OCI-LY1 (cell line): ENCODE measurements at regions not wholly inside any gene's neighbourhood (a gene's known extent, or its start where the extent isn't known, plus 50 kb on each side); places are given as distances from the start of the nearest gene placed in this dataset.

Source experiments
- H2AFZ ChIP-seq: fragments of 200-600 bp; sonication (generic), shearing (Covaris generic); 2 replicates; pipeline ENCODE4 v1.6.0; 2014; ENCODE audit warnings: antibody characterized with exemption, mild to moderate bottlenecking, low read length
- H3F3A ChIP-seq: fragments of 200-600 bp; sonication (generic), shearing (Covaris generic); 2 replicates; pipeline ENCODE4 v1.6.0; 2014; ENCODE audit warnings: mild to moderate bottlenecking, antibody characterized with exemption, low read length, moderate library complexity; ENCODE audit not compliant: insufficient read depth
- H3K27ac ChIP-seq: fragments of 200-600 bp; sonication (generic); 2 replicates; pipeline ENCODE4 v1.5.1; 2014; ENCODE audit warnings: low read length, mixed run types, mild to moderate bottlenecking, low read depth; ENCODE audit not compliant: poor library complexity, severe bottlenecking
- H3K27me3 ChIP-seq: fragments of 200-600 bp; sonication (generic); 2 replicates; pipeline ENCODE4 v1.6.0; 2014; ENCODE audit warnings: antibody characterized with exemption, mild to moderate bottlenecking, low read length, moderate library complexity; ENCODE audit not compliant: insufficient read depth
- H3K36me3 ChIP-seq: fragments of 200-600 bp; sonication (generic); 2 replicates; pipeline ENCODE4 v1.6.1; 2014; ENCODE audit warnings: mild to moderate bottlenecking, antibody characterized with exemption, low read length, moderate library complexity, mixed read lengths; ENCODE audit not compliant: insufficient read depth
- H3K4me1 ChIP-seq: fragments of 200-600 bp; sonication (generic); 2 replicates; pipeline ENCODE4 v1.5.1; 2014; ENCODE audit warnings: mild to moderate bottlenecking, low read length, moderate library complexity; ENCODE audit not compliant: insufficient read depth, severe bottlenecking
- H3K4me2 ChIP-seq: fragments of 200-600 bp; sonication (generic), shearing (Covaris generic); 2 replicates; pipeline ENCODE4 v1.6.1; 2014; ENCODE audit warnings: low read length
- H3K4me3 ChIP-seq: fragments of 200-600 bp; sonication (generic); 2 replicates; pipeline ENCODE4 v1.5.1; 2014; ENCODE audit warnings: low read length, low read depth, mild to moderate bottlenecking, mixed read lengths; ENCODE audit not compliant: poor library complexity, severe bottlenecking
- H3K79me2 ChIP-seq: fragments of 200-600 bp; shearing (Covaris generic); 2 replicates; pipeline ENCODE4 v1.6.1; 2016; ENCODE audit warnings: mixed run types, low read length, mixed read lengths; ENCODE audit not compliant: insufficient read depth
- H3K9ac ChIP-seq: fragments of 200-600 bp; sonication (generic), shearing (Covaris generic); 2 replicates; pipeline ENCODE4 v1.6.1; 2014; ENCODE audit warnings: mild to moderate bottlenecking, low read length, mixed read lengths
- H3K9me2 ChIP-seq: fragments of 200-600 bp; sonication (generic), shearing (Covaris generic); 2 replicates; pipeline ENCODE4 v1.6.1; 2014; ENCODE audit warnings: low read depth, mild to moderate bottlenecking, low read length, mixed read lengths
- H3K9me3 ChIP-seq: fragments of 200-600 bp; shearing (Covaris generic); 2 replicates; pipeline ENCODE4 v1.6.1; 2014; ENCODE audit warnings: low read length, mixed read lengths
- H4K20me1 ChIP-seq: fragments of 200-600 bp; sonication (generic), shearing (Covaris generic); 2 replicates; pipeline ENCODE4 v1.6.0; 2016; ENCODE audit warnings: mild to moderate bottlenecking, low read length; ENCODE audit not compliant: insufficient read depth
- CTCF ChIP-seq: fragments of 200-600 bp; sonication (generic), shearing (Covaris generic); IDR thresholded peaks from 2 replicates; pipeline ENCODE4 v1.5.1; 2017; ENCODE audit warnings: mild to moderate bottlenecking, antibody characterized with exemption, low read length, moderate library complexity, mixed read lengths
- EZH2 ChIP-seq: fragments of 200-600 bp; sonication (generic), shearing (Covaris generic); IDR thresholded peaks from 2 replicates; pipeline ENCODE4 v1.8.0; 2017; ENCODE audit warnings: borderline replicate concordance, mixed run types, mild to moderate bottlenecking, antibody characterized with exemption, low read length, moderate library complexity, mixed read lengths

GRCh38 chr2:128457006-128457604 is 138.4 kb upstream of the HS6ST1 start:
- H2AFZ ChIP-seq: no peak overlapping the region
- no peaks in the 10 kb centered on the region for H3K9me2 ChIP-seq
- no peaks in the 10 kb centered on the region for H3K9me3 ChIP-seq
- H3F3A ChIP-seq: no peaks in the 10 kb centered on the region
- no peaks in the 10 kb centered on the region for H3K79me2 ChIP-seq
- no peak overlapping the region for H3K27ac ChIP-seq
- TF ChIP-seq CTCF (no peak), EZH2 (no peak)
- no peak overlapping the region for H3K4me2 ChIP-seq
- no peaks in the 10 kb centered on the region for H3K27me3 ChIP-seq
- no peaks in the 10 kb centered on the region for H4K20me1 ChIP-seq
- no peak overlapping the region for H3K9ac ChIP-seq
- H3K36me3 ChIP-seq: no peaks in the 10 kb centered on the region; the same call in 1 of the 2 replicates
- H3K4me3 ChIP-seq: no peak overlapping the region
- H3K4me1 ChIP-seq: no peaks in the 10 kb centered on the region

- no peaks in the 10 kb centered on the region for H3K79me2 ChIP-seq
- H3K4me3 ChIP-seq: no peak overlapping the region
- no peaks in the 10 kb centered on the region for H3K4me1 ChIP-seq
- H2AFZ ChIP-seq: no peak overlapping the region
- TF ChIP-seq EZH2 (no peak), CTCF (no peak)
- H4K20me1 ChIP-seq: no peaks in the 10 kb centered on the region
- no peak overlapping the region for H3K9ac ChIP-seq
- H3K9me3 ChIP-seq: no peaks in the 10 kb centered on the region
- H3K4me2 ChIP-seq: no peak overlapping the region
- no peaks in the 10 kb centered on the region for H3F3A ChIP-seq
- no peaks in the 10 kb centered on the region for H3K9me2 ChIP-seq
- no peak overlapping the region for H3K27ac ChIP-seq
- H3K27me3 ChIP-seq: no peaks in the 10 kb centered on the region
- H3K36me3 ChIP-seq: no peaks in the 10 kb centered on the region; the same call in 1 of the 2 replicates
These were observed 139.0 kb upstream of the HS6ST1 start for GRCh38 chr2:128457716-128458115.

- Histone ChIP-seq H3K9ac (no peak overlapping the region), H3K27ac (no peak overlapping the region), H3K27me3 (no peaks in the 10 kb centered on the region), H3K36me3 (no peaks in the 10 kb centered on the region; the same call in 1 of the 2 replicates), H3K4me2 (no peak overlapping the region), H3F3A (no peaks in the 10 kb centered on the region), H3K4me3 (no peak overlapping the region), H3K9me2 (no peaks in the 10 kb centered on the region), H4K20me1 (no peaks in the 10 kb centered on the region), H3K4me1 (no peaks in the 10 kb centered on the region), H3K79me2 (no peaks in the 10 kb centered on the region), H2AFZ (no peak overlapping the region), H3K9me3 (no peaks in the 10 kb centered on the region)
- TF ChIP-seq EZH2: no peak
These were observed 139.8 kb upstream of the HS6ST1 start for GRCh38 chr2:128458505-128458904.

GRCh38 chr2:128464456-128464855 is 145.8 kb upstream of the HS6ST1 start:
- Histone ChIP-seq H3K4me2 (no peak overlapping the region), H3K27ac (no peak overlapping the region), H3K9me3 (peaks cover 8% of the 10 kb centered on the region), H3K4me1 (no peaks in the 10 kb centered on the region), H3F3A (no peaks in the 10 kb centered on the region), H3K27me3 (no peaks in the 10 kb centered on the region), H3K79me2 (no peaks in the 10 kb centered on the region), H4K20me1 (no peaks in the 10 kb centered on the region), H2AFZ (no peak overlapping the region), H3K9ac (no peak overlapping the region), H3K9me2 (no peaks in the 10 kb centered on the region), H3K4me3 (no peak overlapping the region), H3K36me3 (no peaks in the 10 kb centered on the region; the same call in 1 of the 2 replicates)
- TF ChIP-seq CTCF (no peak), EZH2 (no peak)
